ENCODE measurements at regions not wholly inside any gene's neighbourhood (a gene's known extent, or its start where the extent isn't known, plus 50 kb on each side); places are given as distances from the start of the nearest gene placed in this dataset.

- Histone ChIP-seq H3K4me3 (no peak overlapping the region), H3K4me1 (no peaks in the 10 kb centered on the region), H3K9me3 (no peaks in the 10 kb centered on the region), H3K36me3 (no peaks in the 10 kb centered on the region), H3K27me3 (no peaks in the 10 kb centered on the region), H3K27ac (no peak overlapping the region)
- in situ Hi-C loops (cut with MboI; ENCODE audit: low pct_ligation_motif_present in 1 of 4, low pct_unique_long_range_greater_than_20kb in 1 of 4, low sequenced_read_pairs in 3 of 4) (no loop called here), intact Hi-C loops (cut with DNase I; ENCODE audit: low total_unique reads) (no loop called here)
- 57% methylated on average over 4 of the region's 4 CpGs for WGBS, 2 donors (ENCODE audit: low coverage in 1 of 2)
- no peak for DNase-seq
- TF ChIP-seq EP300 (IDR thresholded peaks at IDR 0.05; ENCODE audit: low read depth) (no peak), POLR2AphosphoS5 (IDR thresholded peaks at IDR 0.05) (no peak), POLR2A (IDR thresholded peaks at IDR 0.05) (no peak), CTCF (IDR thresholded peaks at IDR 0.05) (no peak)
Observed at GRCh38 chr18:68439642-68440041, 275.3 kb downstream of the TMX3 start.

GRCh38 chr18:68438983-68439382, 275.9 kb downstream of the TMX3 start:
- H3K27ac ChIP-seq: no peak overlapping the region
- 31 to 32% methylated on average over 2 of the region's 2 CpGs for WGBS, 2 donors (ENCODE audit: low coverage in 1 of 2)
- in situ Hi-C loops (cut with MboI; ENCODE audit: low pct_ligation_motif_present in 1 of 4, low pct_unique_long_range_greater_than_20kb in 1 of 4, low sequenced_read_pairs in 3 of 4): no loop called here

DNA sequence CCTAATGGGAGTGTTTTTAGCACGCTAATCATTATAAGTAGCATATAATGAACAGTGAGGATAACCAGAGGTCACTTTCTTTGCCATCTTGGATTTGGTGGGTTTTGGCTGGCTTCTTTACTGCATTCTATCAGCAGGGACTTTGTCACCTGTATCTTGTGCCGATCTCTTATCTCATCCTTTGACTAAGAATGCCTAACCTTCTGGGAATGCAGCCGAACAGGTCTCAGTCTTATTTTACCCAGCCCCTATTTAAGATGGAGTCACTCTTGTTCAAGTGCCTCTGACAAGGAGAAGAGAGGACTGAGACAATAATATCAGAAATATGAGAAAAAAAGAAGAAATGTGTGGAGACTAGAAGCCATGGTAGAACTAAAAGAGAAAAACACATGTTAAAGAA, 276.4 kb downstream of the TMX3 start:
- H3K36me3 ChIP-seq: no peaks in the 10 kb centered on the region
- H3K27ac ChIP-seq: no peak overlapping the region
- no peak for DNase-seq
- in situ Hi-C loops (cut with MboI; ENCODE audit: low pct_ligation_motif_present in 1 of 4, low pct_unique_long_range_greater_than_20kb in 1 of 4, low sequenced_read_pairs in 3 of 4) (no loop called here), intact Hi-C loops (cut with DNase I; ENCODE audit: low total_unique reads) (no loop called here)
- H3K4me3 ChIP-seq: no peak overlapping the region
- TF ChIP-seq POLR2A (IDR thresholded peaks at IDR 0.05): no peak
- no peak for TF ChIP-seq POLR2AphosphoS5 (IDR thresholded peaks at IDR 0.05)
- TF ChIP-seq CTCF (IDR thresholded peaks at IDR 0.05): no peak
- no peak for TF ChIP-seq EP300 (IDR thresholded peaks at IDR 0.05; ENCODE audit: low read depth)
- 83 to 85% methylated on average over 2 to 3 of the region's 3 CpGs for WGBS, 2 donors (ENCODE audit: low coverage in 1 of 2)
- H3K27me3 ChIP-seq: no peaks in the 10 kb centered on the region
- H3K9me3 ChIP-seq: no peaks in the 10 kb centered on the region
- no peaks in the 10 kb centered on the region for H3K4me1 ChIP-seq

More at GRCh38 chr18:68438983-68439382, 275.9 kb downstream of the TMX3 start:
- no peaks in the 10 kb centered on the region for H3K9me3 ChIP-seq
- no peaks in the 10 kb centered on the region for H3K36me3 ChIP-seq
- H3K27me3 ChIP-seq: no peaks in the 10 kb centered on the region
- no peak overlapping the region for H3K4me3 ChIP-seq
- no peak for DNase-seq
- H3K4me1 ChIP-seq: no peaks in the 10 kb centered on the region
- no peak for TF ChIP-seq EP300 (IDR thresholded peaks at IDR 0.05; ENCODE audit: low read depth)
- no peak for TF ChIP-seq CTCF (IDR thresholded peaks at IDR 0.05)
- no peak for TF ChIP-seq POLR2A (IDR thresholded peaks at IDR 0.05)
- TF ChIP-seq POLR2AphosphoS5 (IDR thresholded peaks at IDR 0.05): no peak
- intact Hi-C loops (cut with DNase I; ENCODE audit: low total_unique reads): no loop called here

DNA sequence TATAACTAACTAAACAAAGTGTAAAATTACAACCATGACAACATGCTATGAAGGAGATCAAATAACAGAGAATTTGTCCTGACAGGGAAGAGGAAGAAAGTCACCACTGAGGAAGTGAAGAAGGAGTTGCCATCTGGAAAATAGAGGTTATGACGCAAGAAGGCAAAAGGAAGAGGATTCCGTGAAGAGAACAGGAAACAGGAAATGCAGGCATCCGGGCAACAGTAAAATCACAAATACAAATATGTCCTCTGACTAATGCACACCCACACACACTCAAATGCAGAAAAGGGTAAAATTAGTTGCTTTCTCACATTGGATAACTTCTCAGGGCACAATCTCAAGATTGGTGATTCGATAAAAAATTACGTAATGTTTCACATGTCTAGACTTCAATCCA, 278.4 kb downstream of the TMX3 start:
- no peak for DNase-seq
- TF ChIP-seq POLR2A (IDR thresholded peaks at IDR 0.05): no peak
- TF ChIP-seq EP300 (IDR thresholded peaks at IDR 0.05; ENCODE audit: low read depth): no peak
- TF ChIP-seq POLR2AphosphoS5 (IDR thresholded peaks at IDR 0.05): no peak
- no peak for TF ChIP-seq CTCF (IDR thresholded peaks at IDR 0.05)
- no peaks in the 10 kb centered on the region for H3K27me3 ChIP-seq
- no peak overlapping the region for H3K27ac ChIP-seq
- intact Hi-C loops (cut with DNase I; ENCODE audit: low total_unique reads) (no loop called here), in situ Hi-C loops (cut with MboI; ENCODE audit: low pct_ligation_motif_present in 1 of 4, low pct_unique_long_range_greater_than_20kb in 1 of 4, low sequenced_read_pairs in 3 of 4) (no loop called here)
- 69 to 72% methylated on average over 5 of the region's 5 CpGs for WGBS, 2 donors (ENCODE audit: low coverage in 1 of 2)
- no peak overlapping the region for H3K4me3 ChIP-seq
- H3K36me3 ChIP-seq: no peaks in the 10 kb centered on the region
- H3K9me3 ChIP-seq: no peaks in the 10 kb centered on the region
- H3K4me1 ChIP-seq: no peaks in the 10 kb centered on the region
